Muscle layer of colon (tissue), 2 donors: ENCODE measurements at regions not wholly inside any gene's neighbourhood (a gene's known extent, or its start where the extent isn't known, plus 50 kb on each side); places are given as distances from the start of the nearest gene placed in this dataset.

Experiments
- H3K27ac ChIP-seq: one replicate; pipeline ENCODE4 v1.7.0; 2013; ENCODE audit warnings: low read depth, mild to moderate bottlenecking, low read length, moderate library complexity
- H3K27me3 ChIP-seq, 2 donors: one replicate each; pipeline ENCODE4 v1.7.0; 2013; ENCODE audit warnings: low read length in 2 of 2, mild to moderate bottlenecking in 2 of 2; ENCODE audit not compliant: insufficient read depth in 2 of 2, control insufficient read depth in 1 of 2
- H3K36me3 ChIP-seq: one replicate; pipeline ENCODE4 v1.7.0; 2013; ENCODE audit warnings: mild to moderate bottlenecking, low read length; ENCODE audit not compliant: insufficient read depth
- H3K4me1 ChIP-seq: one replicate; pipeline ENCODE4 v1.7.0; 2013; ENCODE audit warnings: mild to moderate bottlenecking, low read length; ENCODE audit not compliant: insufficient read depth
- H3K4me3 ChIP-seq, 2 donors: one replicate each; pipeline ENCODE4 v1.7.0; 2013; ENCODE audit warnings: low read length in 2 of 2, low read depth in 1 of 2, mild to moderate bottlenecking in 1 of 2, moderate library complexity in 1 of 2
- H3K9ac ChIP-seq: one replicate; pipeline ENCODE4 v1.7.0; 2013; ENCODE audit warnings: low read length
- H3K9me3 ChIP-seq: one replicate; pipeline ENCODE4 v1.7.0; 2013; ENCODE audit warnings: mild to moderate bottlenecking, low read length
- donor health status: abdominal sarcoma.
- donor health status: Adenocarcinoma of cecum.

DNA sequence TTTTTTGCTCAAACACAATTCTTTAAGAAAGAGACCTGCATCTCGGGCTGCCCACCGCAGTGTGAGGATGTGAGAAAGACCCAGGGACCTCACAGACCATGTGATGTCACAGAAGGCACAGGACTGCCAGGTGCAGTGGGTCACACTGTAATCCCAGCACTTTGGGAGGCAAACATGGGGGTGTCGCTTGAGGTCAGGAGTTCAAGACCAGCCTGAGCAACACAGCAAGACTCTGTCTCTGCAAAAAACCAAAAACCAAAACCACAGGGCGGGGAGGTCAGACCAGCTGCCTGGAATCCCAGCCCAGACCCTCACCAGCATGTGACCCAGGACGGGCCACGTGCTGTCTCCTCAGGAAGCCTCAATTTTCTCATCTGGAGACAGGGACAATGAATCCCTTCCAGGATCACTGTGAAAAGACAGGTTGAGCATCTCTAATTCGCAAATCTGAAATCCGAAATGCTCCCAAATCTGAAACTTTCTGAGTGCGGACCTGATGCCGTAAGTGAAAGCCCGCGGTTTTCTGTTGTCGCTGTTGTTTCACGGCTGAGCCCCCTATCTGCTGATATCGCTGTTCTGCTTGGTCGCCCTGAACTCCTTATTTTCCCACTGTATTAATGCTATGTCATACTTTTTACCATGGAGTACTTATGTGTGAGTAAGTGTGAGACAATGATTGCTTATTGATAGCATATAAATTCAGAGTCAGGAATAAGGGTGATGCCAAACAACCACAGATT is 159.5 kb upstream of the PTPN1 start:
- H3K4me1 ChIP-seq = peaks cover 11% of the 10 kb centered on the region
- no peak overlapping the region for H3K27ac ChIP-seq
- no peaks in the 10 kb centered on the region for H3K9me3 ChIP-seq
- H3K9ac ChIP-seq = no peak overlapping the region
- H3K4me3 ChIP-seq = no peak overlapping the region
- H3K36me3 ChIP-seq = no peaks in the 10 kb centered on the region
- no peaks in the 10 kb centered on the region for H3K27me3 ChIP-seq

DNA sequence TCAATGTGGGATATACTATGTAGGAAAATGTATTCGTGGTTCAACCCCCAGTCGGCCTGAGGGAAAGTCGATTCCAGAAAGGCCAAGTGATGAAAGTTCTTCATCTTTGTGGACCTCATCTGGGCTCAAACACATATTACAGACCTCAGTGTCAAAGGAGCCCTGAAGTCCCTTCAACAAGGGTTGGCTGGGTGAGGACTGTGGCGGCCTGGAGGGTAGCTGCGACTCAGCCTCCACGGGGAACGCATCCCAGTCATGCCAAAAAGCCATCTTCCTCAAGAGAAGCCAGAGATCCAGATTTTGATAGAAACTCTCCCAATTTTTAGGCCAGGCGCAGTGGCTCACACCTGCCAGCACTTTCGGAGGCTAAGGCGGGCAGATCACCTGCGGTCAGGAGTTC is 158.6 kb upstream of the PTPN1 start:
- Histone ChIP-seq H3K27ac (no peak overlapping the region), H3K9me3 (no peaks in the 10 kb centered on the region), H3K9ac (no peak overlapping the region), H3K4me3 (no peak overlapping the region), H3K4me1 (peaks cover 3% of the 10 kb centered on the region), H3K27me3 (no peaks in the 10 kb centered on the region), H3K36me3 (no peaks in the 10 kb centered on the region)

DNA sequence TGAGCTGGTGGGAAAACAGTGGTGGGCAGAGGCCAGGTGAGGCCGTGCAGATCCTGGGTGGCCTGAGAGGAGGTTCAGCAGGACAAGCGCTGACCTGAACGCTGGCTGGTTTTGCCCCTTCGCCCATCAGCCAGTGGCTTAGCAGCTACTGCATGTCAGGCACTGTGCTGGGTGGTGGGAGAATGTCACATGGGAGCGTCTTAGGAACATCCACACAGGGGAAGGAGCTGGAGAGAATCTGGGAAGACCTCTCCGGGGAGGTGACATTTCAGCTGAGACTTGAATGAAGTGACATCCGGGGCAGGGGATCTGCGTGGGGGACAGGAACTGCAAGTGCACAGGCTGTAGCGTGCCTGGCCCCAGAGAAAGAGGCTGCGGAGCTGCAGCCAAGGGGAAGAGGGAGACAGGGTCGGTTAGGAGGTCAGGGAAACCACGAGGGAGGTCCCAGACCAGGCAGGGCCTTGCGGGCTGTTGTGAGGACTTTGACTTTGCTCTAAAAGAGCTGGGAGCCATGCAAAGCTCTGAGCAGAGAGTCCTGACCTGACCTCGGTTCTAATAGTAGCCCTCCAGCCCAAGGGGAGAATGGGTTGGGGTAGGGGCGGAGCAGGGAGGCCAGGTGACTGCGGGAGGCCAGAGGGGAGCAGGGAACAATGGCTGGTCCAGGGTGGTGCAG is 156.8 kb upstream of the PTPN1 start:
- H3K9me3 ChIP-seq = no peaks in the 10 kb centered on the region
- no peaks in the 10 kb centered on the region for H3K4me1 ChIP-seq
- H3K9ac ChIP-seq = no peak overlapping the region
- no peaks in the 10 kb centered on the region for H3K36me3 ChIP-seq
- H3K27me3 ChIP-seq = no peaks in the 10 kb centered on the region
- no peak overlapping the region for H3K27ac ChIP-seq
- no peak overlapping the region for H3K4me3 ChIP-seq

DNA sequence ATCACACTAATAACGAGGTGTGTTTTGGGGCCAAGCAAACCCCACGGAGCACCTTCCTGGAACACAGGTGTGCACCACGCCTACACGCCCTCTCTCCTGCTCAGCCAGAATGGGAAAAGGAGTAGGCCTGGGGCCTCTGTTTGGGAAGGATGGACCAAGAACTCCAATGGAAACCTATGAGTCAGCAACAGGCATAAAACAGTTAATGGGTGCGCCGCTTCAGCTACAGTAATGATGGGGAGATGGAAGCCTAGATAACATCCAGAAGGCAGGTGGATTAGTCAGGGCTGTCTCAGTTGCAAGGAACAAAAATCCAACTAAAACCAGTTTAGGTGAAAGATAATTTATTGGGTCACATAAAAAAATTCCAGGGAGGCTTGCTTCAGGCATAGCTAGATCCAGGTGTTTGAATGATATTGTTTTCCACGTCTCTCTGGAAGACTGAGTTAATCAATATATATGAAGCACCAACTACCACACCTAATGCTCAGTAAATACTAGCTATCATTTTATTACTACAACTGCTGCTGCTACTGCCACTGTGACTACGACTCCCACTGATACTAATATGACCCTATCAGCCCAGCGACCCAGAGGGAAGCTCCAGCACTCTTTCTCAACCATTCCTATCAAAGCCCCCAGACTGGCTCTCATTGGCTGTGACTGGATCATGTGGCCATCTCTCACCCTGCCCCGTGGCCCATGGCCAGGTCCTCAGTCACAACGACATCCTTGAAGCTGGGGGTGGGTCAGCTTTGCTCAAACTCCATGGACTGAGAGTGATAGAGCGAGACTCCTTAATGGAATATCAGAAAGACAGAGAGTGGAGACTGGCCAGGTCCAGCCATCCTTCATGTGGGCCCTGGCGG is 155.2 kb upstream of the PTPN1 start:
- Histone ChIP-seq H3K9me3 (no peaks in the 10 kb centered on the region), H3K4me1 (no peaks in the 10 kb centered on the region), H3K9ac (no peak overlapping the region), H3K36me3 (no peaks in the 10 kb centered on the region), H3K27ac (no peak overlapping the region), H3K4me3 (no peak overlapping the region), H3K27me3 (no peaks in the 10 kb centered on the region)

DNA sequence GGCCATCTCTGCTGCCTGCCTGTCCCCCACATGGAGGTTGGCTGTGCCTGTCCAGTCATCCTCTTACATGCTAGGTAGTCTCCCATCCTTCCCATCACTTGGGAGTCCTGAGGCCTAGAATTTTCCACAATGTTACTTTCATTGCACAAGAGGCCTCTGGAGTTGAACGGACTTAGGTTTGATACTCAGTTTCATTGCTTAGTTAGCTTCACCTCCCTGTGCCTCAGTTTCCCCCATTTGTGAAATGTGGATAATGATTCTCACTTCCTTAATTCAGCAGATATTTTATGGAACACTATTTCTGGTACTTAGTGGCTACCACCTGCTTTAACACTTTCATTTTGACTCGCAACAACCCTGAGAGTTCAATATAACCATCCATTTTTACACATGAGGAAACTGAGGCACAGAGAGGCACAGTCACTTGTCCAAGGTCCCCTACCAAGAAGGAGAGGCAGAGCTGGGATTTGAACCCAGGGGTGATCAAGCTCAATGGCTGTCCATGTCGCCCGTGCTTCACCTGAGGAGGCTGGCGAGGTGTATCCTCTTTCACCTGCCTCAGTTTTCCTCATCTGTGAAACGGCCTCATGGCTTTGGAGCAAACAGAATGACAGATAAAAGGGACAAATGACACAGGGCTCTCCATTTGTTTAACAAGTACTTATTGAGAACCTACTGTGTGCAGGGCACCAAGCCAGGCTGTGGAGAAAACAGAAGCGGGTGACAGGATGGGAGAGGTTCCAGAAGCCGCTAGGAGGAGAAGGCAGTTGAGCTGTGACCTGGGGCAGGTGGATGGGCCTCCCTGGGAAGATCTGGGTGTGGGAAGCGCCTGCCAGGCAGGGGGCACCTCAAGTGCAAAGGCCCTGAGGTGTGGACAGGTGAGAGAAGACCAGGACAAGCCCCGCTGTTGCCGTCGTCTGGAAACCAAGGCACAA is 154.3 kb upstream of the PTPN1 start:
- Histone ChIP-seq H3K27ac (no peak overlapping the region), H3K4me3 (no peak overlapping the region), H3K36me3 (no peaks in the 10 kb centered on the region)

DNA sequence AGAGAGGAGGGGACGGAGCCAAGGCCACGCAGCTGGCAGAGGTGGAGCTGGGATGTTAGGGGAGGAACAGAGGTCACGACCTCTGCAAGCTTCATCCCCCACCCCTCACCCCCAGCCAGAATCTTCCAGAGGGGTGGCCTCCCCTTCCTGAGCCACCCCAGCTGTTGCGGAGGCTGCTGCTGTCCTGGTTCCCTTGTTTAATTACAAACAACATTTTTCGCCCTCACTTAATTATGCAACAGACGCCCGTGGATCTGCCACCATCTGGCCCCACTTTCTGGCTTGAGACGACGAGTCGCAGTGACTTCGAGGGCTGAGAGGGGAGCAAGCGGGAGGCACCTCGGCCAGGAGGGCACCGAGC is 153.7 kb upstream of the PTPN1 start:
- H3K27me3 ChIP-seq = no peaks in the 10 kb centered on the region
- H3K4me3 ChIP-seq = no peak overlapping the region
- no peaks in the 10 kb centered on the region for H3K36me3 ChIP-seq
- H3K27ac ChIP-seq = no peak overlapping the region
- H3K4me1 ChIP-seq = no peaks in the 10 kb centered on the region
- no peak overlapping the region for H3K9ac ChIP-seq
- H3K9me3 ChIP-seq = no peaks in the 10 kb centered on the region

More for the DNA sequence above, 154.3 kb upstream of the PTPN1 start:
- Histone ChIP-seq H3K4me1 (no peaks in the 10 kb centered on the region), H3K27me3 (no peaks in the 10 kb centered on the region), H3K9me3 (no peaks in the 10 kb centered on the region), H3K9ac (no peak overlapping the region)

DNA sequence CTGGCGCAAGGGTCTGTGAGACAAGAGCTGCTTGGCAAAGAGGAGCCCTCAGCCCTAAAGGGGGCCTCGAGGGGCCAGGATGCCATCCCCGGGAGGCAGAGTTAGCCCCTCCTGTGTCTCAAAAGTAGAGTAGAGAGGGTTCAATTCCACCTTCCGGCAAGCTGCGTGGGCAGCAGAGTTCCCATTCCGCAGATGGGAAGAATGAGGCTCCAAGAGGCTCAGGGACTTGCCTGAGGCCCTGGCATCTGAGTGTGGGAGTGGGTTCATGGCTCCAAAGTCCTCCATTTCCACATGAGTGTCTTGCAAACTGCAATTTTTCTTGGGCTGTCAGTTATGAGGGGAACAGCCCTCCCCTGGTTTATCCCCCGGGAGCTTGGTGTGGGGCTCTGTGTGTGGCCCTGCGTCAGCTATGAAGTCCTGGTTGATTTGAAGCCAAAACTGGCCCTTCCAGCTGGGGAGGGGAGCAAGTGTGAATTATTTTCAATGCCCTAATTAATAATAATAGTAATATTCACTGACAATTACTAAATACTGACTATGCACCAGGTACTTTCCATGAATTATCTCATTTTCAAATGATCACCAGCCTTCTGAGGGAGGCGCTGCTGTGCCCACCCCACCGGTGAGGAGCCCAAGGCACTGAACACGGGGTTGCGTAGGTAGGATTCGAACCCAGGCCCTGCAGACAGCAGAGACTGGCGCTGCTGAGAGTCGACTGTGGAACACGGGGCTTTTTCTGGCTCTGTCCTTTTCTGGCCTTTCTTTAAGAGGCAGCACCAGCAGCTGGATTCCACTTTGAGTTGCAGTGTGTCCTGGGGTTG is 153.0 kb upstream of the PTPN1 start:
- no peak overlapping the region for H3K27ac ChIP-seq
- no peak overlapping the region for H3K4me3 ChIP-seq
- H3K27me3 ChIP-seq = no peaks in the 10 kb centered on the region
- H3K36me3 ChIP-seq = no peaks in the 10 kb centered on the region
- no peaks in the 10 kb centered on the region for H3K9me3 ChIP-seq
- no peaks in the 10 kb centered on the region for H3K4me1 ChIP-seq
- H3K9ac ChIP-seq = no peak overlapping the region

DNA sequence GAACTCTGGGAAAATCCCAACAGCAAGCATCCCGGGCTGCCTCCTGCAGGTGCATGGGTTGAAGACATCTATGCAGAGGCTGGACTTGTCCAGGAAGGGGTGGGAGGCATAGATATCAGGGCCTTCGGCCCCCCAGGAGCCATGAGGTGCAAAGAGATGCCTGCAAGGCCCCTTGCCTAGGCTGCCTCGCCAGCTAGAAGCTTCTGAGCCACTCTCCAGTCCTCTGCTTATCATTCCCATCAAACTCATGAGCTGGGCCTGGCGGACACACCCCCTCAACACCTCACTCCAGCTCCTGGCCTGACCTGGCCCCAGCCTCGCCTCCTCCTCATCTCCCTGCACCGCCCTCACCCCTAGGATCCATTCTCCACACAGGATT is 152.4 kb upstream of the PTPN1 start:
- Histone ChIP-seq H3K27ac (no peak overlapping the region), H3K9me3 (no peaks in the 10 kb centered on the region), H3K27me3 (no peaks in the 10 kb centered on the region), H3K36me3 (no peaks in the 10 kb centered on the region), H3K4me1 (no peaks in the 10 kb centered on the region), H3K4me3 (no peak overlapping the region), H3K9ac (no peak overlapping the region)

DNA sequence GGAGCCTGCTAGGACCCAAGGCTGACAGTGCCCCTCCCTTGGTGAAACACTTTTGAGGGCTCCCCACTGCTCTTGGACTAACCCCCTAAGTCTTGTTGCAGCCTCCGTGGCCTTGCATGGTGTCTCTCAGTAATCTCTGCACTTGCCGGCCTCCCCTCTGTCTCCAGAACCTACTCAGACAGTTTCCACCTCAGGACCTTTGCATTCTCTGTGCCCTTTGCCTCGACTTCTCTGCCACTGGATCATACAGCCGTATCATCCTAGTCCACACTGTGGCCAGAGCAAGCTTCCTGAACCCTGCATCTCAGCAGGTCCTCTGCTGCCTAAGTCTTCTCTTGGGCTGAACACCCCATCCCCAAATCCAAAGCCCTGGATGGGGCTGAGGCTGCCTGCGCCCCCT is 152.0 kb upstream of the PTPN1 start:
- H3K4me1 ChIP-seq = no peaks in the 10 kb centered on the region
- no peaks in the 10 kb centered on the region for H3K27me3 ChIP-seq
- H3K36me3 ChIP-seq = no peaks in the 10 kb centered on the region
- H3K9ac ChIP-seq = no peak overlapping the region
- H3K4me3 ChIP-seq = no peak overlapping the region
- no peaks in the 10 kb centered on the region for H3K9me3 ChIP-seq
- no peak overlapping the region for H3K27ac ChIP-seq

DNA sequence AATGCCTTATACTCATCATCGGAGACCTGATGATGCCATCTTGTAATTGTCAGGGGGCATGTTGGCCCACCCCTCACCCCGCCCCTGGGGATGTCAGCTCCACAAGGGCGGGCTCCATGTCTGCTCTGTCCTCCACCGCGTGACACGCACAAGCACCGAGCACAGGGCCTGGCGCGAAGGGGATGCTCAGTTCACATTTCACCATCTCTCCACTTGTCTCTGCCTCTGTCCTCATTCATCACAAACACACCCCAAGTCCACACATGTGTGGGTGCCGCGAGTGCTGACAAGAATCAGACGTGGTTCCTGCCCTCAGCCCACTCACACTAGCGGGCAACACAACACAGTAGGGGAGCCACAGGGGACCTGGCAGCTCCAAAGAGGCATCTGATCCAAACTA is 151.2 kb upstream of the PTPN1 start:
- no peak overlapping the region for H3K27ac ChIP-seq
- no peak overlapping the region for H3K9ac ChIP-seq
- no peaks in the 10 kb centered on the region for H3K4me1 ChIP-seq
- H3K36me3 ChIP-seq = no peaks in the 10 kb centered on the region
- H3K27me3 ChIP-seq = no peaks in the 10 kb centered on the region
- no peak overlapping the region for H3K4me3 ChIP-seq
- no peaks in the 10 kb centered on the region for H3K9me3 ChIP-seq
